ENCODE measurements at regions not wholly inside any gene's neighbourhood (a gene's known extent, or its start where the extent isn't known, plus 50 kb on each side); places are given as distances from the start of the nearest gene placed in this dataset.

DNA sequence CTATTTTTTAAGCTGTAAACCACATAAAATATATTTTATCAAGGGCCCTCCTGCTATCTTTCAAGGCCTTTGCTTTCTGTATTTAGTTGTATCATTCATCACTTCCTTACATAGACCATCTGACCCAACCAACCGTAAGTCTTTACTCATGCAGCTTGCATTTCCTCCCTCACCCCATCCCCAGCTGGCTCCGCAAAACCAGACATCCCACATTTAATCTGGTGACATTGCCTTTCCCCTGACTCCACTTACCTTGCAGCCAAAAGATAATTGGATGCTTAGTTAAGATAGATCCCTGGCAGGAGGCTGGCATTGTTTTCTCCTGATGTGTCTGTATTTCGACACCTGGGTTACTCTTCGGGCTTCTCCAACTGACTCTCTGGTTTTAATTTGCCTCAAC lies 183.7 kb upstream of the LDB2 start:
- no peaks in the 10 kb centered on the region for H3K27me3 ChIP-seq (ENCODE audit: control insufficient read depth, insufficient read depth, low read length)
- H3K9me3 ChIP-seq (ENCODE audit: control insufficient read depth, low read length) = peaks cover 4% of the 10 kb centered on the region
- H3K27ac ChIP-seq = no peak overlapping the region
- no peak overlapping the region for H3K4me2 ChIP-seq (ENCODE audit: low read length)
- H3K4me1 ChIP-seq = no peaks in the 10 kb centered on the region
- no peaks in the 10 kb centered on the region for H3K79me2 ChIP-seq
- H3K9ac ChIP-seq = no peak overlapping the region
- TF ChIP-seq, protein P1, sequence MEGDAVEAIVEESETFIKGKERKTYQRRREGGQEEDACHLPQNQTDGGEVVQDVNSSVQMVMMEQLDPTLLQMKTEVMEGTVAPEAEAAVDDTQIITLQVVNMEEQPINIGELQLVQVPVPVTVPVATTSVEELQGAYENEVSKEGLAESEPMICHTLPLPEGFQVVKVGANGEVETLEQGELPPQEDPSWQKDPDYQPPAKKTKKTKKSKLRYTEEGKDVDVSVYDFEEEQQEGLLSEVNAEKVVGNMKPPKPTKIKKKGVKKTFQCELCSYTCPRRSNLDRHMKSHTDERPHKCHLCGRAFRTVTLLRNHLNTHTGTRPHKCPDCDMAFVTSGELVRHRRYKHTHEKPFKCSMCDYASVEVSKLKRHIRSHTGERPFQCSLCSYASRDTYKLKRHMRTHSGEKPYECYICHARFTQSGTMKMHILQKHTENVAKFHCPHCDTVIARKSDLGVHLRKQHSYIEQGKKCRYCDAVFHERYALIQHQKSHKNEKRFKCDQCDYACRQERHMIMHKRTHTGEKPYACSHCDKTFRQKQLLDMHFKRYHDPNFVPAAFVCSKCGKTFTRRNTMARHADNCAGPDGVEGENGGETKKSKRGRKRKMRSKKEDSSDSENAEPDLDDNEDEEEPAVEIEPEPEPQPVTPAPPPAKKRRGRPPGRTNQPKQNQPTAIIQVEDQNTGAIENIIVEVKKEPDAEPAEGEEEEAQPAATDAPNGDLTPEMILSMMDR (IDR thresholded peaks at IDR 0.05) = no peak
- no peak overlapping the region for H3K4me3 ChIP-seq (ENCODE audit: low read depth, low read length)
- no peaks in the 10 kb centered on the region for H3K36me3 ChIP-seq (ENCODE audit: control insufficient read depth, insufficient read depth, low read length)
- H2AFZ ChIP-seq = no peak overlapping the region

DNA sequence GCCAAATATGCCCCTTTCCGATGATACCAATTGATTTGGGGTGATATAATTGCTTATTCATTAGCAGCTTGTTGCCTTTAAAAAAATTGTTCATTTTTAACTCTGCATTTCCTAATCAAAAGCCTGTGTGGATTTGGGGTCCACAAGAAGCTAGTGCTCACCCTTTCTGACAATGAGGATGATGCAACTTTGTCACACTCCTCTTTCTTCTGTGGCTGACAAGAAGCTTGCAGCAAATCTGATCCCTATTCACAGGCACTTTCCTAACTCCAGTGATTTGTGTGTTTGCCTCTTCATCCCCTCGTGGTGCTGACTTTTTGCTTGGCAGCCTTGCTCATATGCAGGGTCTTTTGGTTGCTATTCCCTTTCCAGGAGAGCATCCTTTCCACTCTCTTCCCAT lies 182.7 kb upstream of the LDB2 start:
- H3K9me3 ChIP-seq (ENCODE audit: control insufficient read depth, low read length) = no peaks in the 10 kb centered on the region
- no peak overlapping the region for H3K9ac ChIP-seq
- no peaks in the 10 kb centered on the region for H3K36me3 ChIP-seq (ENCODE audit: control insufficient read depth, insufficient read depth, low read length)
- H3K27ac ChIP-seq = no peak overlapping the region
- H3K4me3 ChIP-seq (ENCODE audit: low read depth, low read length) = no peak overlapping the region
- no peaks in the 10 kb centered on the region for H3K4me1 ChIP-seq
- no peak overlapping the region for H2AFZ ChIP-seq
- H3K79me2 ChIP-seq = no peaks in the 10 kb centered on the region
- no peaks in the 10 kb centered on the region for H3K27me3 ChIP-seq (ENCODE audit: control insufficient read depth, insufficient read depth, low read length)
- H3K4me2 ChIP-seq (ENCODE audit: low read length) = no peak overlapping the region
- TF ChIP-seq, protein P1 (IDR thresholded peaks at IDR 0.05) = no peak

DNA sequence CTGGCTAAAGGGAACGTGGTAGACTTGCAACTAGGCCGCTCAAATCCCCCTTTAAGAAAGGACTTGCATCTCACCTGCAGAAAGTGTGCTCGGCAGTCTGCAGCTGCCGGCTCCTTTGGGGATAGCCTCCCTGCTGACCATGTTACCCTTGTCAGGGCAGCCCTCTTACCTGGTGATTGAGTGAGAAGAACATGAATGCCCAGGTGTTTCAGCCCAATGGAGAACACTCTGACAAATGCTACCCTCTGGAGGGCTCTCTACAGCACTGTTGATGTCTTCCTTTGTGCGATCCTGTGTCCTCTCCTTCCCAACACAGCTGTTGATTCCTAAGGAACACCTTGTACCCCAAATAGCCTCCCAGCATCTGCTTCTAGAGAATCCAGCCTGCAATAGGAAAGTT lies 178.7 kb upstream of the LDB2 start:
- Histone ChIP-seq H2AFZ (no peak overlapping the region), H3K79me2 (no peaks in the 10 kb centered on the region), H3K4me1 (no peaks in the 10 kb centered on the region), H3K4me2 (ENCODE audit: low read length) (no peak overlapping the region), H3K27ac (no peak overlapping the region), H3K27me3 (ENCODE audit: control insufficient read depth, insufficient read depth, low read length) (no peaks in the 10 kb centered on the region), H3K9ac (no peak overlapping the region), H3K36me3 (ENCODE audit: control insufficient read depth, insufficient read depth, low read length) (no peaks in the 10 kb centered on the region), H3K4me3 (ENCODE audit: low read depth, low read length) (no peak overlapping the region), H3K9me3 (ENCODE audit: control insufficient read depth, low read length) (no peaks in the 10 kb centered on the region)
- TF ChIP-seq, protein P1 (IDR thresholded peaks at IDR 0.05) = no peak

DNA sequence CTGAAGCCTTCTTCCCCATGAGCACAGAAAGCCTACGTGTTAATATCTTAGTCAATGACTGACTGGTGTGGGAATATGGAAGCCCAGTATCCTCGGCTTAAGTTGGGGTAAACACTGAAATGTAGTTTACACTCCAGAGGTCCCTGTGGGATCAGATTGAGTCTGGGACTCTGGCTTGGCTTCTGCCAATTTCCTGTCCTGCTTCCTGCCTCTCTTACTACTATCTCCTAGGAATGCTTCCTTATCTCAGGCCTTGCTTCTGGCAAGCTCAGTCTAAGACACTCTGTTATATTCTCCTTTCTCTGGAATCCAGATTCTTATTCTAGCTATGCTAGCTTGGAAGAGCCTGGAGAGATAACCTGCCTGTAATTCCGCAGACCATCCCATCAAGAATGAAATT lies 174.0 kb upstream of the LDB2 start:
- Histone ChIP-seq H3K9ac (no peak overlapping the region), H3K36me3 (ENCODE audit: control insufficient read depth, insufficient read depth, low read length) (no peaks in the 10 kb centered on the region), H3K27ac (no peak overlapping the region), H3K4me2 (ENCODE audit: low read length) (no peak overlapping the region), H2AFZ (no peak overlapping the region), H3K4me1 (no peaks in the 10 kb centered on the region), H3K9me3 (ENCODE audit: control insufficient read depth, low read length) (no peaks in the 10 kb centered on the region), H3K4me3 (ENCODE audit: low read depth, low read length) (no peak overlapping the region), H3K79me2 (no peaks in the 10 kb centered on the region), H3K27me3 (ENCODE audit: control insufficient read depth, insufficient read depth, low read length) (no peaks in the 10 kb centered on the region)
- TF ChIP-seq, protein P1 (IDR thresholded peaks at IDR 0.05) = no peak

DNA sequence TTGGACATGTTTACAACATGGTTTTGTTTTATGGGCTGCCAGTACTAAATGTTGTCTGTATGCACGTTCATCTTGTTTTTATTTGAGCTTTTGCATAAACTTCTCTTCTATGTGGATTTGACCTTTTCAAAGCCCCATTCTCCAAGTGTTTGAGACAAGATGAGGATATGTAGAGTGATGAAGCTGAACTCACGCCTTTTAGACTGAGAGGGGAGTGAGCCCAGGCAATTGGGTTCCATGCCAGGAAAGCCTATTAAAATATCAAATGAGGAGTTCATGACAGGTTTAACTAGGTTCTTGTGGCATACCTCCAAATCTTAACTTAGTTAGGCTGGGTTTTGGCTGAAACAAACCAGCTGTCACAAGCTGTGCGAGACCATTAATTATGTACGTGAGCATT lies 170.4 kb upstream of the LDB2 start:
- Histone ChIP-seq H3K27ac (no peak overlapping the region), H3K27me3 (ENCODE audit: control insufficient read depth, insufficient read depth, low read length) (no peaks in the 10 kb centered on the region), H3K9me3 (ENCODE audit: control insufficient read depth, low read length) (no peaks in the 10 kb centered on the region), H3K4me3 (ENCODE audit: low read depth, low read length) (no peak overlapping the region), H3K4me1 (no peaks in the 10 kb centered on the region), H3K36me3 (ENCODE audit: control insufficient read depth, insufficient read depth, low read length) (no peaks in the 10 kb centered on the region), H2AFZ (no peak overlapping the region), H3K79me2 (no peaks in the 10 kb centered on the region), H3K4me2 (ENCODE audit: low read length) (no peak overlapping the region), H3K9ac (no peak overlapping the region)
- TF ChIP-seq, protein P1 (IDR thresholded peaks at IDR 0.05) = no peak
